A673 (cell line): ENCODE measurements at regions not wholly inside any gene's neighbourhood (a gene's known extent, or its start where the extent isn't known, plus 50 kb on each side); places are given as distances from the start of the nearest gene placed in this dataset.

Experiments used
- CTCF ChIP-seq: fragments of 300-800, 200-600 bp; sonication (generic); conservative IDR thresholded peaks from 2 replicates; pipeline ENCODE4 v1.5.1; 2017; ENCODE audit warnings: low read depth, mild to moderate bottlenecking, antibody characterized with exemption, low read length, moderate library complexity, mixed read lengths
- EZH2 ChIP-seq: fragments of 200-600 bp; sonication (generic); IDR thresholded peaks from 2 replicates; pipeline ENCODE4 v1.6.1; 2017; ENCODE audit warnings: borderline replicate concordance, low read depth, mild to moderate bottlenecking, mixed read lengths, antibody characterized with exemption, low read length; ENCODE audit not compliant: poor library complexity, severe bottlenecking

GRCh38 chr3:117160176-117160575 lies 450.6 kb downstream of the TUSC7 start:
- no peak for TF ChIP-seq CTCF
- TF ChIP-seq EZH2, result no peak
